ES-I3 (cell line): ENCODE measurements at regions not wholly inside any gene's neighbourhood (a gene's known extent, or its start where the extent isn't known, plus 50 kb on each side); places are given as distances from the start of the nearest gene placed in this dataset.

Source experiments
- H3K36me3 ChIP-seq: 2 replicates; pipeline ENCODE4 v1.6.1; 2013; ENCODE audit warnings: mild to moderate bottlenecking, low read length, control low read depth, moderate library complexity; ENCODE audit not compliant: insufficient read depth
- H3K4me1 ChIP-seq: 2 replicates; pipeline ENCODE4 v1.6.1; 2013; ENCODE audit warnings: mild to moderate bottlenecking, control low read depth, low read length; ENCODE audit not compliant: insufficient read depth
- H3K9ac ChIP-seq: 2 replicates; pipeline ENCODE4 v1.6.1; 2013; ENCODE audit warnings: low read depth, mild to moderate bottlenecking, low read length, moderate library complexity
- H3K9me3 ChIP-seq: 2 replicates; pipeline ENCODE4 v1.6.1; 2013; ENCODE audit warnings: mild to moderate bottlenecking, low read length, moderate library complexity; ENCODE audit not compliant: control insufficient read depth, insufficient read depth

- Histone ChIP-seq H3K9ac (no peak overlapping the region), H3K4me1 (no peaks in the 10 kb centered on the region), H3K9me3 (0 out of 2 replicates have a peak, but pooled peaks cover 3% of the 10 kb centered on the region), H3K36me3 (no peaks in the 10 kb centered on the region)
Measured at GRCh38 chr12:58041441-58041840, 100.1 kb downstream of the ATP23 start.

GRCh38 chr12:58044966-58045365, 103.6 kb downstream of the ATP23 start:
- Histone ChIP-seq H3K36me3 (no peaks in the 10 kb centered on the region), H3K4me1 (no peaks in the 10 kb centered on the region), H3K9me3 (no peaks in the 10 kb centered on the region), H3K9ac (no peak overlapping the region)

- H3K9ac ChIP-seq: no peak overlapping the region
- H3K9me3 ChIP-seq: no peaks in the 10 kb centered on the region; the same call in 1 of the 2 replicates
- no peaks in the 10 kb centered on the region for H3K36me3 ChIP-seq
- no peaks in the 10 kb centered on the region for H3K4me1 ChIP-seq
Measured at GRCh38 chr12:58046271-58046670, 104.9 kb downstream of the ATP23 start.

- Histone ChIP-seq H3K9ac (no peak overlapping the region), H3K4me1 (no peaks in the 10 kb centered on the region), H3K9me3 (no peaks in the 10 kb centered on the region; the same call in 1 of the 2 replicates), H3K36me3 (no peaks in the 10 kb centered on the region)
Measured at GRCh38 chr12:58051378-58051777, 110.0 kb downstream of the ATP23 start.

GRCh38 chr12:58064666-58065065, 123.3 kb downstream of the ATP23 start:
- H3K36me3 ChIP-seq: no peaks in the 10 kb centered on the region
- H3K4me1 ChIP-seq: no peaks in the 10 kb centered on the region
- H3K9ac ChIP-seq: no peak overlapping the region
- H3K9me3 ChIP-seq: no peaks in the 10 kb centered on the region

- H3K36me3 ChIP-seq: no peaks in the 10 kb centered on the region
- no peaks in the 10 kb centered on the region for H3K4me1 ChIP-seq
Measured at GRCh38 chr12:58066296-58066695, 124.9 kb downstream of the ATP23 start.

GRCh38 chr12:58067610-58068387, 126.4 kb downstream of the ATP23 start:
- no peak overlapping the region for H3K9ac ChIP-seq
- H3K4me1 ChIP-seq: no peaks in the 10 kb centered on the region
- no peaks in the 10 kb centered on the region for H3K36me3 ChIP-seq
- no peaks in the 10 kb centered on the region for H3K9me3 ChIP-seq

More at GRCh38 chr12:58066296-58066695, 124.9 kb downstream of the ATP23 start:
- H3K9ac ChIP-seq: no peak overlapping the region
- H3K9me3 ChIP-seq: no peaks in the 10 kb centered on the region

GRCh38 chr12:58068706-58069105, 127.3 kb downstream of the ATP23 start:
- H3K9ac ChIP-seq: no peak overlapping the region
- no peaks in the 10 kb centered on the region for H3K9me3 ChIP-seq
- no peaks in the 10 kb centered on the region for H3K4me1 ChIP-seq
- H3K36me3 ChIP-seq: no peaks in the 10 kb centered on the region

- Histone ChIP-seq H3K9me3 (no peaks in the 10 kb centered on the region), H3K9ac (no peak overlapping the region), H3K4me1 (no peaks in the 10 kb centered on the region), H3K36me3 (no peaks in the 10 kb centered on the region)
Measured at GRCh38 chr12:58069268-58069963, 128.0 kb downstream of the ATP23 start.

- Histone ChIP-seq H3K4me1 (no peaks in the 10 kb centered on the region), H3K36me3 (no peaks in the 10 kb centered on the region), H3K9ac (no peak overlapping the region), H3K9me3 (no peaks in the 10 kb centered on the region)
Measured at GRCh38 chr12:58071994-58072393, 130.6 kb downstream of the ATP23 start.

GRCh38 chr12:58074259-58074658, 132.9 kb downstream of the ATP23 start:
- Histone ChIP-seq H3K9ac (no peak overlapping the region), H3K9me3 (no peaks in the 10 kb centered on the region), H3K4me1 (no peaks in the 10 kb centered on the region), H3K36me3 (no peaks in the 10 kb centered on the region)

- no peaks in the 10 kb centered on the region for H3K36me3 ChIP-seq
- H3K9me3 ChIP-seq: no peaks in the 10 kb centered on the region
- H3K4me1 ChIP-seq: no peaks in the 10 kb centered on the region
- no peak overlapping the region for H3K9ac ChIP-seq
Measured at GRCh38 chr12:58079806-58080205, 138.4 kb downstream of the ATP23 start.

- Histone ChIP-seq H3K9me3 (no peaks in the 10 kb centered on the region), H3K4me1 (no peaks in the 10 kb centered on the region), H3K36me3 (no peaks in the 10 kb centered on the region), H3K9ac (no peak overlapping the region)
Measured at GRCh38 chr12:58081488-58081887, 140.1 kb downstream of the ATP23 start.

GRCh38 chr12:58082996-58083395, 141.6 kb downstream of the ATP23 start:
- H3K9ac ChIP-seq: no peak overlapping the region
- 0 out of 2 replicates have a peak, but pooled peaks cover 2% of the 10 kb centered on the region for H3K4me1 ChIP-seq
- no peaks in the 10 kb centered on the region for H3K36me3 ChIP-seq
- H3K9me3 ChIP-seq: no peaks in the 10 kb centered on the region

- no peaks in the 10 kb centered on the region for H3K9me3 ChIP-seq
- no peak overlapping the region for H3K9ac ChIP-seq
- no peaks in the 10 kb centered on the region for H3K36me3 ChIP-seq
- 0 out of 2 replicates have a peak, but pooled peaks cover 4% of the 10 kb centered on the region for H3K4me1 ChIP-seq
Measured at GRCh38 chr12:58086006-58086405, 144.6 kb downstream of the ATP23 start.
